Keratinocyte (primary cell): ENCODE measurements at regions not wholly inside any gene's neighbourhood (a gene's known extent, or its start where the extent isn't known, plus 50 kb on each side); places are given as distances from the start of the nearest gene placed in this dataset.

Experiments
- DNase-seq: peaks from one replicate; pipeline ENCODE4 v3.0.0-alpha.2; 2011; ENCODE audit warnings: low read depth, missing footprints, low spot score
- FAIRE-seq: peaks from 2 replicates; lab custom pipeline; 2011; peaks lifted over from hg19 to GRCh38; lab: Jason Lieb, UNC
- H2AFZ ChIP-seq: 2 replicates; pipeline ENCODE4 v1.6.0; 2012; ENCODE audit warnings: low read length, control low read depth, inconsistent platforms; ENCODE audit not compliant: control insufficient read depth
- H3K27ac ChIP-seq: 2 replicates; pipeline ENCODE4 v1.5.1; 2011; ENCODE audit warnings: low read length; ENCODE audit not compliant: control insufficient read depth, insufficient read depth
- H3K27me3 ChIP-seq: 3 replicates; pipeline ENCODE4 v1.6.0; 2011; ENCODE audit warnings: low read length; ENCODE audit not compliant: control insufficient read depth, insufficient read depth; ENCODE audit errors: extremely low read depth
- H3K36me3 ChIP-seq, 2 experiments: 2 replicates in 1 of 2; 3 replicates in 1 of 2; pipeline ENCODE4 v1.5.1; 2011; ENCODE audit warnings: low read length in 2 of 2, mild to moderate bottlenecking in 1 of 2; ENCODE audit not compliant: control insufficient read depth in 2 of 2, insufficient read depth in 2 of 2; ENCODE audit errors: extremely low read depth in 1 of 2
- H3K4me1 ChIP-seq: 3 replicates; pipeline ENCODE4 v1.5.1; 2011; ENCODE audit warnings: low read length; ENCODE audit not compliant: control insufficient read depth, insufficient read depth; ENCODE audit errors: extremely low read depth
- H3K4me2 ChIP-seq: 3 replicates; pipeline ENCODE4 v1.6.0; 2011; ENCODE audit warnings: low read depth, low read length; ENCODE audit not compliant: control insufficient read depth, insufficient read depth; ENCODE audit errors: extremely low read depth
- H3K4me3 ChIP-seq, 3 experiments: fragments of 200-600 bp in 1 of 3; sonication (generic) in 1 of 3; 2 replicates in 2 of 3; 3 replicates in 1 of 3; pipeline ENCODE4 v1.5.1; 2011 to 2016; ENCODE audit warnings: low read length in 3 of 3, mild to moderate bottlenecking in 3 of 3, control low read depth in 2 of 3, inconsistent platforms in 1 of 3, low read depth in 1 of 3, mixed read lengths in 1 of 3, mixed run types in 1 of 3, moderate library complexity in 1 of 3; ENCODE audit not compliant: control insufficient read depth in 2 of 3, insufficient read depth in 2 of 3; ENCODE audit errors: extremely low read depth in 1 of 3
- H3K79me2 ChIP-seq: 2 replicates; pipeline ENCODE4 v1.6.0; 2012; ENCODE audit warnings: low read length; ENCODE audit not compliant: control insufficient read depth, insufficient read depth
- H3K9ac ChIP-seq: 3 replicates; pipeline ENCODE4 v1.6.0; 2011; ENCODE audit warnings: low read length; ENCODE audit not compliant: control insufficient read depth, insufficient read depth; ENCODE audit errors: extremely low read depth
- H3K9me1 ChIP-seq: 3 replicates; pipeline ENCODE4 v1.6.0; 2011; ENCODE audit warnings: low read length; ENCODE audit not compliant: control insufficient read depth, insufficient read depth; ENCODE audit errors: extremely low read depth
- H3K9me3 ChIP-seq: 2 replicates; pipeline ENCODE4 v1.5.1; 2012; ENCODE audit warnings: low read depth, low read length; ENCODE audit not compliant: control insufficient read depth
- H4K20me1 ChIP-seq: 3 replicates; pipeline ENCODE4 v1.6.0; 2011; ENCODE audit warnings: low read length; ENCODE audit not compliant: control insufficient read depth, insufficient read depth; ENCODE audit errors: extremely low read depth
- EZH2 ChIP-seq: IDR thresholded peaks from one replicate; pipeline ENCODE4 v1.6.1; 2012; ENCODE audit warnings: inconsistent platforms, mild to moderate bottlenecking, low read length, moderate library complexity
- dilution Hi-C: fragments of 300-500 bp; cut with MboI; formaldehyde crosslinking; loops from one replicate; pipeline ENCODE4 v1.7.0; 2020; ENCODE audit warnings: low sequenced_read_pairs; ENCODE audit not compliant: extremely low pct_ligation_motif_present
- TF ChIP-seq, protein P1 (sequence below), 3 experiments: IDR thresholded peaks in 1 of 3; conservative IDR thresholded peaks in 1 of 3; optimal IDR thresholded peaks in 1 of 3; 2 replicates in 2 of 3; 3 replicates in 1 of 3; pipeline versions ENCODE3 to v1.5.1; 2011; ENCODE audit warnings: low read length in 3 of 3, mild to moderate bottlenecking in 3 of 3, moderate library complexity in 2 of 3, control low read depth in 1 of 3, inconsistent platforms in 1 of 3; ENCODE audit not compliant: insufficient read depth in 2 of 3; ENCODE audit errors: extremely low read depth in 1 of 3

DNA sequence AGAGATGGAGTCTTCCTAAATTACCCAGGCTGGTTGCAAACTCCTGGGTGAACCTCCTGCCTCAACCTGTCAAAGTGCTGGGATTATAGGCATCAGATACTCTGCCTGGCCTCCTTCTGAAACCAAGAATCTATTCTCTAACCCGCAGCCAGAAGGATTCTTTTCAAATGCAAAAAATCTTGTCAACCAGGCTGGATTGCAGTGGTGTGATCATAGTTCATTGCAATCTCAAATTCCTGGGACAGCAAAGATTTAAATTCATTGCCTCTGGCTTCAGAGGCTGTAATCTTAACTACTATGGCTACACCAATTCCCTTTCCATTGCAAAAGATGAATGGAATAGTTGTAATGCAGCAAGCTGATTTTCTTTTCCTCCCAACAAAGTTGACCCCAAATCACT is 106.3 kb upstream of the TBX3 start:
- H3K4me3 ChIP-seq = no peak overlapping the region
- TF ChIP-seq, protein P1, sequence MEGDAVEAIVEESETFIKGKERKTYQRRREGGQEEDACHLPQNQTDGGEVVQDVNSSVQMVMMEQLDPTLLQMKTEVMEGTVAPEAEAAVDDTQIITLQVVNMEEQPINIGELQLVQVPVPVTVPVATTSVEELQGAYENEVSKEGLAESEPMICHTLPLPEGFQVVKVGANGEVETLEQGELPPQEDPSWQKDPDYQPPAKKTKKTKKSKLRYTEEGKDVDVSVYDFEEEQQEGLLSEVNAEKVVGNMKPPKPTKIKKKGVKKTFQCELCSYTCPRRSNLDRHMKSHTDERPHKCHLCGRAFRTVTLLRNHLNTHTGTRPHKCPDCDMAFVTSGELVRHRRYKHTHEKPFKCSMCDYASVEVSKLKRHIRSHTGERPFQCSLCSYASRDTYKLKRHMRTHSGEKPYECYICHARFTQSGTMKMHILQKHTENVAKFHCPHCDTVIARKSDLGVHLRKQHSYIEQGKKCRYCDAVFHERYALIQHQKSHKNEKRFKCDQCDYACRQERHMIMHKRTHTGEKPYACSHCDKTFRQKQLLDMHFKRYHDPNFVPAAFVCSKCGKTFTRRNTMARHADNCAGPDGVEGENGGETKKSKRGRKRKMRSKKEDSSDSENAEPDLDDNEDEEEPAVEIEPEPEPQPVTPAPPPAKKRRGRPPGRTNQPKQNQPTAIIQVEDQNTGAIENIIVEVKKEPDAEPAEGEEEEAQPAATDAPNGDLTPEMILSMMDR (optimal IDR thresholded peaks at IDR 0.05 in 1 of 3, IDR thresholded peaks at IDR 0.05 in 1 of 3, conservative IDR thresholded peaks at IDR 0.05 in 1 of 3; ENCODE audit: extremely low read depth in 1 of 3, insufficient read depth in 2 of 3, low read length in 3 of 3) = no peak
- TF ChIP-seq EZH2 = no peak
- FAIRE-seq = no peak

GRCh38 chr12:114789821-114790220 is 105.8 kb upstream of the TBX3 start:
- Histone ChIP-seq H3K4me2 (no peak overlapping the region), H3K79me2 (no peaks in the 10 kb centered on the region), H3K4me1 (no peaks in the 10 kb centered on the region), H3K4me3 (no peak overlapping the region), H3K27ac (no peak overlapping the region), H3K36me3 (no peaks in the 10 kb centered on the region), H2AFZ (no peak overlapping the region), H3K9me1 (no peaks in the 10 kb centered on the region), H4K20me1 (no peaks in the 10 kb centered on the region), H3K27me3 (no peaks in the 10 kb centered on the region), H3K9me3 (no peaks in the 10 kb centered on the region), H3K9ac (no peak overlapping the region)
- TF ChIP-seq EZH2 = no peak
- TF ChIP-seq, protein P1 (optimal IDR thresholded peaks at IDR 0.05 in 1 of 3, IDR thresholded peaks at IDR 0.05 in 1 of 3, conservative IDR thresholded peaks at IDR 0.05 in 1 of 3; ENCODE audit: extremely low read depth in 1 of 3, insufficient read depth in 2 of 3, low read length in 3 of 3) = no peak
- DNase-seq (no peak), FAIRE-seq (no peak)
- dilution Hi-C loops = no loop called here

More for the DNA sequence above, 106.3 kb upstream of the TBX3 start:
- Histone ChIP-seq H3K79me2 (no peaks in the 10 kb centered on the region), H3K27ac (no peak overlapping the region), H4K20me1 (no peaks in the 10 kb centered on the region), H2AFZ (no peak overlapping the region), H3K4me2 (no peak overlapping the region), H3K9me3 (no peaks in the 10 kb centered on the region), H3K27me3 (no peaks in the 10 kb centered on the region), H3K9ac (no peak overlapping the region), H3K9me1 (no peaks in the 10 kb centered on the region), H3K4me1 (no peaks in the 10 kb centered on the region), H3K36me3 (no peaks in the 10 kb centered on the region)
- dilution Hi-C loops = no loop called here
- no peak for DNase-seq
